ENCODE measurements at regions not wholly inside any gene's neighbourhood (a gene's known extent, or its start where the extent isn't known, plus 50 kb on each side); places are given as distances from the start of the nearest gene placed in this dataset.

- Histone ChIP-seq H3K79me2 (replicated peaks; ENCODE audit: insufficient read depth, low read length) (no peaks in the 10 kb centered on the region), H3K4me3 (ENCODE audit: low read length) (no peak overlapping the region), H3K27me3 (ENCODE audit: insufficient read depth, low read depth, low read length) (no peaks in the 10 kb centered on the region), H3K9me2 (ENCODE audit: insufficient read depth, low read length) (no peaks in the 10 kb centered on the region), H3K36me3 (ENCODE audit: insufficient read depth, low read length) (no peaks in the 10 kb centered on the region), H3K9ac (ENCODE audit: low read length) (no peak overlapping the region), H3F3A (ENCODE audit: insufficient read depth, low read length, poor library complexity, severe bottlenecking) (no peaks in the 10 kb centered on the region), H2AFZ (ENCODE audit: low read depth, low read length) (no peak overlapping the region), H3K27ac (ENCODE audit: low read length) (no peak overlapping the region), H4K20me1 (ENCODE audit: insufficient read depth) (no peaks in the 10 kb centered on the region), H3K9me3 (ENCODE audit: low read length) (no peaks in the 10 kb centered on the region), H3K4me2 (ENCODE audit: low read length) (no peak overlapping the region)
- TF ChIP-seq SMC3 (conservative IDR thresholded peaks at IDR 0.05; ENCODE audit: poor library complexity) (no peak), CTCF (IDR thresholded peaks at IDR 0.05; ENCODE audit: poor library complexity, severe bottlenecking) (no peak), POLR2AphosphoS5 (IDR thresholded peaks at IDR 0.05) (no peak), TAF1 (IDR thresholded peaks at IDR 0.05; ENCODE audit: low read depth) (no peak), EP300 (conservative IDR thresholded peaks at IDR 0.05; ENCODE audit: poor library complexity, severe bottlenecking) (no peak), EZH2 (IDR thresholded peaks at IDR 0.05; ENCODE audit: borderline replicate concordance, insufficient read depth, low read length, poor library complexity, severe bottlenecking) (no peak)
These were observed 124.6 kb downstream of the ATPSCKMT start for GRCh38 chr5:10125116-10125515.

GRCh38 chr5:10124287-10124686, 125.4 kb downstream of the ATPSCKMT start:
- H3K27me3 ChIP-seq (ENCODE audit: insufficient read depth, low read depth, low read length), result no peaks in the 10 kb centered on the region
- H3F3A ChIP-seq (ENCODE audit: insufficient read depth, low read length, poor library complexity, severe bottlenecking), result no peaks in the 10 kb centered on the region
- H3K9me2 ChIP-seq (ENCODE audit: insufficient read depth, low read length), result no peaks in the 10 kb centered on the region
- H3K9me3 ChIP-seq (ENCODE audit: low read length), result no peaks in the 10 kb centered on the region
- TF ChIP-seq REST (IDR thresholded peaks at IDR 0.05; ENCODE audit: borderline replicate concordance) (no peak), CTCF (IDR thresholded peaks at IDR 0.05; ENCODE audit: poor library complexity, severe bottlenecking) (no peak), MXI1 (conservative IDR thresholded peaks at IDR 0.05; ENCODE audit: poor library complexity, severe bottlenecking) (no peak)
- H3K27ac ChIP-seq (ENCODE audit: low read length), result no peak overlapping the region
- no peak overlapping the region for H3K9ac ChIP-seq (ENCODE audit: low read length)
- no peaks in the 10 kb centered on the region for H3K79me2 ChIP-seq (replicated peaks; ENCODE audit: insufficient read depth, low read length)
- H2AFZ ChIP-seq (ENCODE audit: low read depth, low read length), result no peak overlapping the region
- no peaks in the 10 kb centered on the region for H3K36me3 ChIP-seq (ENCODE audit: insufficient read depth, low read length)
- H3K4me2 ChIP-seq (ENCODE audit: low read length), result no peak overlapping the region
- no peak overlapping the region for H3K4me3 ChIP-seq (ENCODE audit: low read length)
- H4K20me1 ChIP-seq (ENCODE audit: insufficient read depth), result no peaks in the 10 kb centered on the region

All from neural cell (in vitro differentiated cells).